Breast epithelium (tissue), 4 donors: ENCODE measurements at regions not wholly inside any gene's neighbourhood (a gene's known extent, or its start where the extent isn't known, plus 50 kb on each side); places are given as distances from the start of the nearest gene placed in this dataset.
"Not testable (repeated sequence)": the region's sequence is repeated elsewhere in the genome, so short reads cannot be mapped to it uniquely, and the experiment has no call there.

ENCODE experiments used
- DNase-seq, 2 donors: peaks; one replicate each; pipeline ENCODE4 v3.0.0-alpha.2; 2019; ENCODE audit warnings: low spot score in 2 of 2
- H3K27ac ChIP-seq, 2 donors: fragments of 200-600 bp; sonication (generic) in 1 of 2; one replicate each; pipeline ENCODE4 v1.5.1; 2016 to 2019; ENCODE audit warnings: mild to moderate bottlenecking in 1 of 2
- H3K27me3 ChIP-seq, 2 donors: fragments of 200-600 bp; sonication (generic) in 1 of 2; one replicate each; pipeline versions ENCODE4 v1.5.1 to v1.6.0; 2017 to 2019; ENCODE audit warnings: control low read depth in 1 of 2, mild to moderate bottlenecking in 1 of 2
- H3K36me3 ChIP-seq: fragments of 200-600 bp; one replicate; pipeline ENCODE4 v1.5.1; 2019
- H3K4me1 ChIP-seq, 2 donors: fragments of 200-600 bp; sonication (generic); one replicate each; pipeline ENCODE4 v1.5.1; 2016 to 2019; ENCODE audit warnings: control low read depth in 1 of 2
- H3K4me3 ChIP-seq, 3 donors: fragments of 200-600 bp; sonication (generic); 1 replicate in 2 of 3; 2 replicates in 1 of 3; pipeline ENCODE4 v1.5.1; 2016 to 2019; ENCODE audit warnings: mild to moderate bottlenecking in 3 of 3, moderate library complexity in 2 of 3
- H3K9me3 ChIP-seq, 2 donors: fragments of 200-600 bp; sonication (generic) in 1 of 2; one replicate each; pipeline ENCODE4 v1.5.1; 2016 to 2019; ENCODE audit warnings: control low read depth in 1 of 2
- CTCF ChIP-seq, 3 donors: fragments of 450-650 bp; IDR thresholded peaks; one replicate each; pipeline ENCODE4 v1.5.1; 2016 to 2017; ENCODE audit warnings: antibody characterized with exemption in 3 of 3, mild to moderate bottlenecking in 3 of 3, moderate library complexity in 3 of 3
- POLR2A ChIP-seq: fragments of 450-650 bp; IDR thresholded peaks from one replicate; pipeline ENCODE4 v1.6.1; 2016; ENCODE audit warnings: antibody characterized with exemption, mild to moderate bottlenecking, moderate library complexity
- POLR2AphosphoS5 ChIP-seq, 3 donors: sonication (generic); formaldehyde crosslinking; IDR thresholded peaks; one replicate each; pipeline ENCODE4 v1.6.1; 2017; ENCODE audit warnings: antibody characterized with exemption in 3 of 3
- intact Hi-C: fragments of 100-400 bp; cut with DNase I; formaldehyde crosslinking; loops from one replicate; pipeline ENCODE4 v1.15.1; 2023; ENCODE audit warnings: low total_unique reads

GRCh38 chr10:30709229-30709628 is 79.7 kb upstream of the LYZL2 start:
- no peaks in the 10 kb centered on the region for H3K27me3 ChIP-seq
- no peak for TF ChIP-seq POLR2AphosphoS5 (IDR thresholded peaks at IDR 0.05)
- TF ChIP-seq POLR2A = no peak
- no peak for TF ChIP-seq CTCF (IDR thresholded peaks at IDR 0.05)
- no peak for DNase-seq
- H3K4me1 ChIP-seq = no peaks in the 10 kb centered on the region
- no peaks in the 10 kb centered on the region for H3K9me3 ChIP-seq
- no peak overlapping the region for H3K4me3 ChIP-seq
- H3K27ac ChIP-seq = no peak overlapping the region
- intact Hi-C loops = loop anchor here (5.0 kb wide), 1 partner anchor 773 kb away; no protein-coding TSS in a partner anchor
- H3K36me3 ChIP-seq = no peaks in the 10 kb centered on the region

- intact Hi-C loops = loop anchor here (5.0 kb wide), 1 partner anchor 774 kb away; no protein-coding TSS in a partner anchor
- H3K27me3 ChIP-seq = no peaks in the 10 kb centered on the region
- H3K4me3 ChIP-seq = no peak overlapping the region
- no peaks in the 10 kb centered on the region for H3K4me1 ChIP-seq
- no peak for DNase-seq
- no peak overlapping the region for H3K27ac ChIP-seq
- TF ChIP-seq POLR2AphosphoS5 (IDR thresholded peaks at IDR 0.05) = no peak
- no peak for TF ChIP-seq CTCF (IDR thresholded peaks at IDR 0.05)
- no peaks in the 10 kb centered on the region for H3K36me3 ChIP-seq
- H3K9me3 ChIP-seq = no peaks in the 10 kb centered on the region
These were observed 78.7 kb upstream of the LYZL2 start for GRCh38 chr10:30708234-30708633.

GRCh38 chr10:30706189-30706588 is 76.6 kb upstream of the LYZL2 start:
- H3K9me3 ChIP-seq, H3K4me3 ChIP-seq, H3K4me1 ChIP-seq, H3K36me3 ChIP-seq, H3K27ac ChIP-seq, DNase-seq, H3K27me3 ChIP-seq: not testable (repeated sequence)
- intact Hi-C loops = loop anchor here (5.0 kb wide), 1 partner anchor 776 kb away; no protein-coding TSS in a partner anchor

GRCh38 chr10:30705625-30706149 is 76.1 kb upstream of the LYZL2 start:
- H3K27ac ChIP-seq = no peak overlapping the region
- H3K36me3 ChIP-seq = no peaks in the 10 kb centered on the region
- H3K27me3 ChIP-seq = no peaks in the 10 kb centered on the region
- no peak for DNase-seq
- no peaks in the 10 kb centered on the region for H3K9me3 ChIP-seq
- H3K4me1 ChIP-seq = no peaks in the 10 kb centered on the region
- no peak for TF ChIP-seq POLR2A
- TF ChIP-seq POLR2AphosphoS5 (IDR thresholded peaks at IDR 0.05) = no peak
- TF ChIP-seq CTCF (IDR thresholded peaks at IDR 0.05) = no peak
- no peak overlapping the region for H3K4me3 ChIP-seq
- intact Hi-C loops = loop anchor here (5.0 kb wide), 1 partner anchor 777 kb away; no protein-coding TSS in a partner anchor

GRCh38 chr10:30705101-30705624 is 75.6 kb upstream of the LYZL2 start:
- H3K27me3 ChIP-seq = no peaks in the 10 kb centered on the region
- no peaks in the 10 kb centered on the region for H3K9me3 ChIP-seq
- H3K4me1 ChIP-seq = no peaks in the 10 kb centered on the region
- H3K36me3 ChIP-seq = no peaks in the 10 kb centered on the region
- H3K4me3 ChIP-seq = no peak overlapping the region
- no peak overlapping the region for H3K27ac ChIP-seq
- intact Hi-C loops = loop anchor here (5.0 kb wide), 1 partner anchor 777 kb away; no protein-coding TSS in a partner anchor
- TF ChIP-seq CTCF (IDR thresholded peaks at IDR 0.05) (no peak), POLR2A (no peak), POLR2AphosphoS5 (IDR thresholded peaks at IDR 0.05) (no peak)
- no peak for DNase-seq

- DNase-seq, H3K4me3 ChIP-seq, H3K36me3 ChIP-seq, H3K4me1 ChIP-seq, H3K9me3 ChIP-seq, H3K27me3 ChIP-seq, H3K27ac ChIP-seq: not testable (repeated sequence)
- intact Hi-C loops = loop anchor here (5.0 kb wide), 1 partner anchor 778 kb away; no protein-coding TSS in a partner anchor
These were observed 75.1 kb upstream of the LYZL2 start for GRCh38 chr10:30704601-30705100.
